ENCODE measurements at regions not wholly inside any gene's neighbourhood (a gene's known extent, or its start where the extent isn't known, plus 50 kb on each side); places are given as distances from the start of the nearest gene placed in this dataset.
"Not testable (repeated sequence)": the region's sequence is repeated elsewhere in the genome, so short reads cannot be mapped to it uniquely, and the experiment has no call there.

- no peak for DNase-seq
These were observed 108.0 kb upstream of the MTAP start for GRCh38 chr9:21694424-21694823.

- no peak for DNase-seq
These were observed 107.0 kb upstream of the MTAP start for GRCh38 chr9:21695443-21695842.

DNA sequence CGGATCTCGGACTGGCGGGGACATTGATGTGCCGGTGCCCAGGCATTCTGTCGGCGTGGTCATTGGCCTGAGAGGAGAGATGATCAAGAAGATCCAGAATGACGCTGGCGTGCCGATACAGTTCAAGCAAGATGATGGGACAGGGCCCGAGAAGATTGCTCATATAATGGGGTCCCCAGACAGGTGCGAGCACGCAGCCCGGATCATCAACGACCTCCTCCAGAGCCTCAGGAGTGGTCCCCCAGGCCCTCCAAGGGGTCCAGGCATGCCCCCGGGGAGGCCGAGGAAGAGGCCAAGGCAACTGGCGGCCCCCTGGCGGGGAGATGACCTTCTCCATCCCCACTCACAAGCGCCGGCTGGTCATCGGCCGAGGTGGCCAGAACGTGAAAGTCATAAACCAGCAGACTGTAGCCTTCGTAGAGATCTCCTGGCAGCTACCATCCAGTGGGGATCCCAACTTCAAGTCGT, 106.5 kb upstream of the MTAP start:
- no peak for DNase-seq

GRCh38 chr9:21696411-21696871, 106.0 kb upstream of the MTAP start:
- DNase-seq = no peak

GRCh38 chr9:21708260-21708711, 94.2 kb upstream of the MTAP start:
- no peak for DNase-seq

DNA sequence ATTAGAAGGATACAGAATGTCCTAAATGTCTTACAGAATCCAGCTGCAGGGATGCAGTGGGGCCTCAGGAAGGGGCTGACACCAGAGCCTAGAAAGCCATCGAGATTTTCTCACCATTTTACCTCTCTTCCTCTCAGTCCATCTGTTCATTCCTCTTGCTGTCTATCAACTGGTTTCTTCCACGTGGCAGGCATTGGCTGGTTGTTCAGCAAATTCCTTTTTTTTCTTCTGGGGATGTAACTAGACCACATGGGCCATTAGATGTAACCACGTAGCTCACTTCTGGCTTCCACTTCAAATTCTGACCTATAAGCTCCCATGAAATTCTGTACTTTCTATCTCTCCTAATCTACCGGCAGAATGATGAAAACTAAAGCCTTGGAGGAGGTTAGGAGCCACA, 93.6 kb upstream of the MTAP start:
- no peak for DNase-seq

DNA sequence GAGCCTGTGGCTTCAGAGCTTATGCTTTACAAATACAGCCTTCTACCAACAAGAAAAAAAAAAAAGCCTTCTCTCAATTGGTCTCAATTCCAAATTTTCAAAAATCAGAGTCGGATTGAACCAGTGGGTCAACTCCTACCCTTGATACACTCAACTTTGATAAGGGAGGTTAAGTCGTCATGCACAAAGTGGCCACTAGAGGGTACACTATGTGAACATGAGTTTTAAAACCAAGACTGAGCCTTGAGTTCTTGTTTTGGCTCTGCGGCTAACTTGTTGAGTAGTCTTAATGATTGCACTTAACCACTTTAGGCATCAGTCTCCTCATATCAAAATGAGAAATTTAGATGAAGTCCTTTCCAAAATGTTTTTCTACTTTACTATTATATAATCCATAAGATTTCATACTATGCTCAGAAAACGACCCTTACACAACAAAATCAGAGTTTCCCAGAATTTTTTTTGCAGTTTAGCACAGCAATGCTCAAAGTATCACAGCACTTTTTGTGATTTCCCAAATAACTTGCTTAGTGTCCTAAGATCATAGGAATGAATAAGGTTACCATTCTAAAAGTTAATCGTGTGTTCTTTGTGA, 92.9 kb upstream of the MTAP start:
- peak in 1 of 2 donors; percentile 16 for DNase-seq

DNA sequence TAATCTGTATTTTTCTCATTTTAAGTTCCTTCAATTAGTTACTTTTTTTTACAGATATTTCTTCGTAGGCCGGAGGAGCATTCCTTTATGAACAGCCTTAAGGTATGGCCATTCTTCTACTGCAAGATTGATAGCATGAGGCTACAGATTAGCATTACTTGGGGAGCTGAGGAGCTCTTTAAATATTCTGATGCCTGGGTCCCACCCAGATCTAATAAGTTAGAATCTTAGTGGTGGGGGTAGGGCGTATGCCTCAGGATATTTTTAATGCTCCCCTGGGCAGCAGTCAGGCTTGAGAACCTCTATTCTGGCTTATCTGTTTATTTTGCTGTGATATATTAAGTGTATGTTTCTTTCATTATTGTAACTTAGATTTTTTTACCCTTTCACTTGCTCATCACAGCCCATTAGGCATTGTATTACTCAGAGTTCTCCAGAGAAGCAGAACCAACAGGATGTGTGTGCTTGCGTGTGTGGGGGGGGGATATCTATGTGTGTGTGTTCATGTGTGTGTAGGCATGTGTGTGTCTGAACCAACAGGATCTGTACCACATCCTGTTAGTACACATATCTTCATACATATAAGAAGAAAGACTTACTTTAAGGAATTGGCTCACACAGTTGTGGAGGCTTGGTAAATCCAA, 91.8 kb upstream of the MTAP start:
- DNase-seq = no peak

DNA sequence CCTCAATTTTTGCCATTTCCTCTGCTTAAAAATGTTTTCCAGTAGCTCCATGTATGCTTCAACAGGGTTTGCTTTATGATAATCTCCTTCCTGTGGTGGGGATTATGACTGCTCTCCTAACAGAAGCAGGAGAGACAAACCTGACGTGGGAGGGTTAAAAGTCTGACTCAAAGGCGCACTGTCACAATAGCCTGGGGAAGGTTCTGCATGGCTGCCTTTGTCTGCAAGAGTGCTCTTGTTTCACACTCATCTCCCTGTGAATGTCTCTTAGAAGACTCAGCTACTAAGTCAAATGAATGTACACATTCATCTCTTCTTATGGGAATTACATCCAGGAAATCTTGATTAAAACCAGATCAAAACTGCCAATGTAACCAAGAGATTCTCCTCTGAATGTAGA, 90.9 kb upstream of the MTAP start:
- no peak for DNase-seq

DNA sequence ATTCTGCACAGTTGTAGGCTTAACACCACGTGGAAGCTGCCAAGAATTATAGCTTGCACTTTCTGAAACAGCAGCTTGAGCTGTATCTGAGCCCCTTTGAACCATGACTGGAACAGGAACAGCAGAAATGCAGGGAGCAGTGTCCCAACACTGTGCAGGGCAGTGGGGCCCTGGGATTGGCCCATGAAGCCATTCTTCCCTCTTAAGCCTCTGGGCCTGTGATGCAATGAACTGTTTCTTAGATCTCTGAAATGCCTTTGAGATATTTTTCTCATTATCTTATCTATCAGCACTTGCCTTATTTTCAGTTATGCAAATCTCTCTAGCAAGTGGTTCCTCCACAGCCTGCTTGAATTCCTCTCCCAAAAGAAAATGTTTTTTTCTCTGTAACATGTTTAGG, 87.0 kb upstream of the MTAP start:
- DNase-seq = no peak

- DNase-seq = peak in 1 of 2 donors; percentile 10
These were observed 81.7 kb upstream of the MTAP start for GRCh38 chr9:21720758-21721157.

GRCh38 chr9:21727411-21727810, 75.0 kb upstream of the MTAP start:
- not testable (repeated sequence) for DNase-seq

- no peak for DNase-seq
These were observed 73.7 kb upstream of the MTAP start for GRCh38 chr9:21728781-21729180.

GRCh38 chr9:21729648-21730047, 72.8 kb upstream of the MTAP start:
- no peak for DNase-seq

GRCh38 chr9:21730899-21731298, 71.5 kb upstream of the MTAP start:
- no peak for DNase-seq

DNA sequence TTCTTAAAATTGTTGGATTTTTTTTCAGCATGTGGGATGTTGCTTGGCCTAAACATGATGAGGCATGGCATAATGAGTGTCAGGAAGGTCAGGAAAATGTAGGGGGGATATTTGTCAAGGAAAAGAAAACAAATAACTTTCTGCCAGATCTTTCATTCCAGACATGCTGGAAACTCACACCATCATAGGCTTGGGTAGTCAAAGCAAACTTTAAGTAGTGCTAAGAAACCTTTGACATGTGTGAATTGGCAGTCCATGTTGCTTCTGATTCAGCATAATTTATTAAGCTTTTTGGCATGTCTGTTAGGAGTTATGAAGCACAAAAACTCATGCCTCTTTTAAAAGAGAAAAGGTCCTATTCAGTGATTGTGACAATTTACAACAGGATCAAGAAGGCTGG, 61.3 kb upstream of the MTAP start:
- no peak for DNase-seq

GRCh38 chr9:21744320-21744719, 58.1 kb upstream of the MTAP start:
- no peak for DNase-seq

- DNase-seq = no peak
These were observed 57.6 kb upstream of the MTAP start for GRCh38 chr9:21744841-21745240.

DNA sequence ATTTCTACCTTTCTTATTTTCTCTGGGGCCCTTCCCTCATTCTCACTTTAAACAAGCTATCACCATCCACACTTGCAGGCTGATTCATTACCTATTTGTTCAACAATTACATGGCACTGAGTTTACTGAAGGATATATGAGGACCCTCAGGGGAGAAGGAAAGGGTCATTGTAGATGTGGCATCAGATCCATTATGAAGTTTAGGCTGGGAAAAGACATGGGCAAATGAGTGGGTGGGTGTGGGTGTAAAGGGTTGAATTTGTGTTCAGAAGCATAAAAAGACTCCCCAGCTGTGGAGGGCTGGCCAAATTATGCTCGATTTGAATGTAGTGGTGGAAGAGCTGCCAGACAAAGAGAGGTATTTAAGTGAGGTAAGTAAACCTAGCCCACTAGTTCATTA, 55.9 kb upstream of the MTAP start:
- DNase-seq = no peak

DNA sequence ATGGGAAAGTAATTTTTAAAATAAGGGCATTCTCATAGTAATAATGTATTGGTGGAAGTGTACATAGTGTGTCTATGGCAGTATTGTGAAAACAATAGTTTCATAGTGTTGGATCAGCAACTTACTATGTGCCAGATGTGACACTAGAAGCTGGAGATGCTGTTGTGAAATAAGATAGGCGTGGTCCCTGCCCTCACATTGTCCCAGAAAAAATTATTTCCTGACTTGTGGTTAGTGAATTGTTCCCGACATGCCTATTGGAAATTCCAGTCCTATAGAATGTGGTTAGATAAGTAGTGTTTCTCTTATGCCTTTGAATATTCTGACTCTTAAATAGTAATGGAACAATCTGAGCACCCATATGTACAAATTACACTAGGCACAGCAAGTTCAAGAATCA, 55.3 kb upstream of the MTAP start:
- DNase-seq = no peak

GRCh38 chr9:21750021-21750735, 52.3 kb upstream of the MTAP start:
- DNase-seq = no peak

DNA sequence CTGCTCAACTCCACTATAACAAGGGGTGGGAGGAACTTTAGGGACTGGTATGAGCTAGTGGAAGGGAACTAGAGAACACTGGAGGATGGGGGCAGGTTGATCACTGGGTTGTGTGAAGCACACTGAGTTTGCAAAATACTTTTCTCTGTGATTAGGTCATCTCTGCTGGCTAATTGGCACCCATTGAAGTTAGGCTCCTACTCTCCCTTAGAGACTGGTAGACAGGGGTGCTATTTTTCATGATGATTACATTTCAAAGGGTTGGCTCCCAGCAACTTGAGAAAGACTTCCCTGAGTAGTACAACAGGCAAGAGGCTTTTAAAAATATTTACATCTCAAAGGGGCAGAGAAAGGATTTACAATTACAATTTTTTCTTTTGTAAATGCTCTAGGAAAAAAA, 50.4 kb upstream of the MTAP start:
- DNase-seq = no peak

Measured in right lung (tissue), 2 donors.